PC-9 (cell line): ENCODE measurements at regions not wholly inside any gene's neighbourhood (a gene's known extent, or its start where the extent isn't known, plus 50 kb on each side); places are given as distances from the start of the nearest gene placed in this dataset.

Experiments used
- CTCF ChIP-seq: fragments of 200-600 bp; sonication (generic); conservative IDR thresholded peaks from 2 replicates; pipeline ENCODE4 v1.6.1; 2017; ENCODE audit warnings: mixed run types, antibody characterized with exemption, mild to moderate bottlenecking, moderate library complexity
- EZH2 ChIP-seq: fragments of 200-600 bp; sonication (generic); IDR thresholded peaks from 2 replicates; pipeline ENCODE4 v1.8.0; 2017; ENCODE audit warnings: antibody characterized with exemption, low read depth

DNA sequence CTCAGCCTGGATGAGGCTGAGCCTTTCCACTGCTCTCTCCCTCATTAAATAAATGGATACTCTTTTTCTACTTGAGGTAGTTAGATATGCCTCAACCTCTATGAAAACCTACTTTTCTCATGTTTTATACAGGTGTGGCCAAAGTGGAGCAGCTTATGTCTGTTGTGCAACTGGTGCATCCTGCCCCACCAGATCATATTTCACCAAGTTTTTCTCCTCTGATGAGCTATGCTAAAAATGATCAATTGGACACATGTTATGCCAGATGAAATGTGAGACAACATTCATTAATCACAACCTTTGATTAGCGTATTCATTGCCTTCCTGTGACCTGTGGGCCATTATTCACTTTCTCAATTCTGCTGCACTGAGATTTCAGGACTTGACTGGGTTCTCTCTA, 106.9 kb upstream of the NEDD9 start:
- TF ChIP-seq CTCF (no peak), EZH2 (no peak)
